ENCODE measurements at regions not wholly inside any gene's neighbourhood (a gene's known extent, or its start where the extent isn't known, plus 50 kb on each side); places are given as distances from the start of the nearest gene placed in this dataset.

GRCh38 chr2:145033438-145033837, 513.5 kb upstream of the ZEB2 start:
- no peak for DNase-seq

- no peak for DNase-seq
Measured at GRCh38 chr2:145032791-145033190, 512.9 kb upstream of the ZEB2 start.

- no peak for DNase-seq
Measured at GRCh38 chr2:145029873-145030272, 510.0 kb upstream of the ZEB2 start.

GRCh38 chr2:145029081-145029480, 509.2 kb upstream of the ZEB2 start:
- DNase-seq = no peak

DNA sequence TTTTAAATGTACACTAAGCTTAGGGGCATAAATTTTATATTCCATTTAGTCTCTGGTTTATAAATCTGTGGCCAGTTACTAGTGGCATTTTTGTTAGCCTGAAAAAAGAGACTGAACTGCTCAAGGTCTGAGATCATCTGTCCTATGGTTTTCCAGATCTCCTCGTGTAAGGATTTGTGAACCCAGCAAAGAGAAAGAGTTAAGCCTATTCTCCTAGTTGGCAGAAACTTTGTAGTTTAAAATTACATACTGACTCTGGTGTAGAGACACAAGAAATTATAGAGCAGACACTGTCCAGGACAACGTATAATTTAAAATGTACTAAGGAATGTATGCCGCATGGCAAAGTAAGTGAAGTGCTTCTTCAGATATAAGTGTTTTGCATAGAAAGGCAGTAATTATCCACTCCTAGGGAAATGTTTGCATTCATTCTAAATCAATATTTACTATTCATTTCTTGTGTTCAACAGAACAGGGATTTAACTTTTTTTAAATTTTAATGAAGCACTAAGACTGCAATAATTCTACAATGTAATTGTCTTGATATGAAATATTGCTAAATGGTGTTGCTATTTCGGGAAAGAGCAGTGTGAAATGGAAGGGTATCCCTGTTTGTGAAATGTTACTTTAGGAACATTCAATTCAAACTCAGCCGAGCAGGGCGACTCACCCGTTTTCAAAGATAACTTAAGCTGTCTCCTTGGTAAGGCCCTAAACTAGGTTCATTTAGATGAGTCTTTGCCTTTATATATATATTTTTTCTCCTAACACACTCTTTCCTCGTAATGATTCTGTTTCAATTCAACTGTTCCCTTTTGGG, 508.4 kb upstream of the ZEB2 start:
- no peak for DNase-seq

GRCh38 chr2:145026456-145027455, 506.8 kb upstream of the ZEB2 start:
- DNase-seq = no peak

DNA sequence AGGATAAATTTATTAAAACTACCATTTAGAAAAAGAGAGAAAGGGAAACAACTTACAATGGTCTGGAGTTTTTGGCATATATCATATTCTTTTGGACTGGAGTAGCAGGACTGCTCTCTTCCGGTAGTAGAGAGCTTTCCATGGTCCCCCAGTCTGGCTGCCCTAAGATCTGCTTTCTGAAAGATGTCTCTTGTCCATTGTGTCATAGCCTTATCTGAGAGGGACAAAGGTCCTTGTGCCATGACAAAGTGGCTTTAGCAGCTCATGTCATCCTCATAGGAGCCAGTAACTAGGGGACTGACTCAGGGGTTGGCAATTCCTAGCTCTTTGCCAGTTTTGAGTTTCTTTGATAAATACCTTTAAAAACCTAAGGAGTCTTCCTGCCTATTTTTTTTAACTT, 505.5 kb upstream of the ZEB2 start:
- DNase-seq = no peak

DNA sequence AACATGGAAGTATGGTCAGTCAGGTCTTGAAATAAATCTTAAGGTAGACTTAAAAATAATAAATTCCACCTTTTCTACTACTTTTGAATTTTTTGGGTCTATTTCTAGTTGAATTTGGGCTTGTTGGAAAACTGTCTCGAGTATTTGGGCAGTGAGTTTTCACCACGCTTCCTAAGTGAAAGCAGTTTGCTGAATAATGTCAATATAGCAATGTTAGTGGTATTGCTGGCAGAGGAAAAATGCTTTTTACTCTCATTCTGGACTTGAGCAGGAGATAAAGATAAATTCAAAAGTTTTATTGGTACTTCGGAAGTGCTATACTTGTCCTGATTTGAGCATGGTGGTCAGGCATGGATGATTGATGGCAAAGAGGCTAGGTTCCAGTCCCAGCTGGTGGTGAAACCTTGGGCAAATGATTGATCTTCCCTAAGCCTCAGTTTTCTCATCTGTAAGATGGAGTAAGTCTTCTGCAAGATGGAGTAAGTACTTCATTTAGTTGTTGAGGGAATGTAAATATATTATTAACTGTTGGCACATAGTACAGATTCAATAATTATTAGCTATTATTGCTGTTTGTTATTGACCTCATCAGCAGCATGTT, 503.5 kb upstream of the ZEB2 start:
- no peak for DNase-seq

DNA sequence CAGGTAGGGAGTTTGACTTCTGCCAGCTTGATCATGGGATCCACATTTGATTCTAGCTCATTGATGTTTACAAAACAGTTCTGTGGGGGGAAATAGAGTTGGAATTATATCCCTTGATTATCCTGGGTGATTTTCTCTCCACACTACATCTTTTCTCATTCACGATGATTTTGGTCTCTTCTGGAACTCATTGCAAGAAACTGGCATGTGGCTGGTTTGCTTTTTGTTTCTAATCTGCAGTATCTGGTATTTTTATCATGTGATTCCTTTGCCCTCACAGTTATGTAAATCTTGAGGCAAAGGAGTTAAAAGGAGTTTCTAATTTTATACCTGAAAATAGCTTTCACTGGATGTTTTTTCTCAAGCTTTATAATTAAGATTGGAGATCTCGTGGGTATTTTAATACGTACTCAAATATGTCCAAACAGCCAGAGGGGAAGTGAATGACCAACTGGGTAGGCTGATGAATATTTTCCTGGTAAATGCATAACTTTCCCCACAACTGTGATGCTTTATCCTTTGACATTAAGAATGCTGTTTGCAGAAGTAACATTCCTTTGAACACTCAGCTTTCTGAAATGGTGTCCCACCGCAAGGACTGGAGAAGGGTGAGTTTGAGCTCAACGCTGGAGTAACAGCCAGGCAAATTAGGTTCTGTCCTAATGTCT, 502.9 kb upstream of the ZEB2 start:
- no peak for DNase-seq

GRCh38 chr2:145021962-145022665, 502.2 kb upstream of the ZEB2 start:
- DNase-seq = no peak

GRCh38 chr2:145020694-145021093, 500.8 kb upstream of the ZEB2 start:
- DNase-seq = no peak

DNA sequence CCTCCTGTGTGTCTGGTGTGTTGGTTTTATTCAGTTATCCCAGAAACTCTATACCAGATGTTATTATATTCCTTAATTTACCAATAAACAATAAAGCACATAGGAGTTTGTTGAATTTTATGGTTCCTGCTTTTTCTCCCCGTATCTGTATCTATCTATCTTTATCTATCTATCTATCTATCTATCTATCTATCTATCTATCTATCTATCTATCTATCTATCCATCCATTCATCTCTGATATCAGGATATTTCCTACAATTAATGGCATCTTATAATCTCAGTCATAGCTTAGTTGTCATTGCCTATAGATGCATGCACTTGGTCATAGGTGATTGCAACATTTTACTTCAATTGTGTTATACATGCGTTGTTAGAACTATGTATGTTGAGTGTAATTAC, 500.2 kb upstream of the ZEB2 start:
- no peak for DNase-seq

- no peak for DNase-seq
Measured at GRCh38 chr2:145018502-145018901, 498.6 kb upstream of the ZEB2 start.

- DNase-seq = no peak
Measured at GRCh38 chr2:145017149-145017548, 497.2 kb upstream of the ZEB2 start.

DNA sequence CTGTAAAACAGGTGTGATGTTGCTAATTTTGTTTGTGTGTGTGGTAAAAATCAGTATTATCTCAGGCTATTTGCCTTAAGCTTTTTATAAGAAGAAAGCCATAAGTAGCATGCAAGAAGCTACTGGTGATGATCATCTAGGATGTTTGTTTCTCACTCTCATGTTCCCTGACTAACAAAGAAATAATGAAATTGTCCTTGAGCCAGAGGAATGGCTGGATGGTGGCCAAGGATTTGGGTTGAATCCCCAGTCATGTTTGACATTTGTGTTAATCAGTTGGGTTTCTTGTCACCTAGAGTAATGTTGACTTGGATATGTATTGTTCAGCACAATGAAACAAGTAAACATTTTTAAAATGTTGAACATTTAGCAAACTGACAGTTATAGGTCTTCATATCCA, 496.8 kb upstream of the ZEB2 start:
- no peak for DNase-seq

- no peak for DNase-seq
Measured at GRCh38 chr2:145015561-145015960, 495.6 kb upstream of the ZEB2 start.

DNA sequence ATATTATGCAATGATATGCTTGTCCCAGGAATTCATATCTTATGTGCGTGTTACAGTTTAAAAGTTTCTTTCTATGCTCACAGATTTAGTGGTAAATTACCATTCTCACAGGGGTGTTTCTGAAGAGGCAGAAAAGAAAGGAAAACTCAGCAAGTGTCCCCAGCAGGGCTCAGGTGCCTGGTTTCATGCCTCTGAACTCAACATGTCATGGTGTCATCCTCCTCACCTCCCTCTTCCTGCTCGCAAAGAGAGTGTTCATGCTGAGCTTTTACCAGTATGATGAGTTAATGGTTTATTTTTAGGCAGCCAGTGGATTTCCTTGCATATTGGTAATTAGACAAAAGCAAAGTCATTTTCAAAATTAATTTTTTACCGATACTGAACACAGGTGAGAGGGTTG, 492.9 kb upstream of the ZEB2 start:
- DNase-seq = no peak

- DNase-seq = no peak
Measured at GRCh38 chr2:145012214-145012670, 492.3 kb upstream of the ZEB2 start.

DNA sequence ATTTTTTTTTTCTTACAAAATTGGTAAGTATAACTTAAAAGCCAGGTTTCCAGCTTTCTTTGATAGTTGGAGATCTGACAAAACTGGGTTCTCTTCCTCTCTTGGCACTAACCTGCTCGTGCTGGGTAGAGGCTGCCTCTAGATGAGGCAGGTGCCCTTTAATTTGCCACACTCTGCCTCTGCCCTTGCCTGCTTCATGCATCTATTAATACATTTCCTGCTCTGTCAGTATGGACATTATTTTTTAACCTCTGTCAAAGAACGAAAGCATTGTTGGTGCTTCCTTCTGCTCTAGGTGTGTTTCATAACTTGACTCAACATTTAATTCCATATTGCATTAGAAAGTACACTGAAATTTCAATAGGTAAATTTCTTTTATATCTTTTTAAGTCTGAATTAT, 490.7 kb upstream of the ZEB2 start:
- no peak for DNase-seq

- no peak for DNase-seq
Measured at GRCh38 chr2:145007960-145008263, 488.0 kb upstream of the ZEB2 start.

DNA sequence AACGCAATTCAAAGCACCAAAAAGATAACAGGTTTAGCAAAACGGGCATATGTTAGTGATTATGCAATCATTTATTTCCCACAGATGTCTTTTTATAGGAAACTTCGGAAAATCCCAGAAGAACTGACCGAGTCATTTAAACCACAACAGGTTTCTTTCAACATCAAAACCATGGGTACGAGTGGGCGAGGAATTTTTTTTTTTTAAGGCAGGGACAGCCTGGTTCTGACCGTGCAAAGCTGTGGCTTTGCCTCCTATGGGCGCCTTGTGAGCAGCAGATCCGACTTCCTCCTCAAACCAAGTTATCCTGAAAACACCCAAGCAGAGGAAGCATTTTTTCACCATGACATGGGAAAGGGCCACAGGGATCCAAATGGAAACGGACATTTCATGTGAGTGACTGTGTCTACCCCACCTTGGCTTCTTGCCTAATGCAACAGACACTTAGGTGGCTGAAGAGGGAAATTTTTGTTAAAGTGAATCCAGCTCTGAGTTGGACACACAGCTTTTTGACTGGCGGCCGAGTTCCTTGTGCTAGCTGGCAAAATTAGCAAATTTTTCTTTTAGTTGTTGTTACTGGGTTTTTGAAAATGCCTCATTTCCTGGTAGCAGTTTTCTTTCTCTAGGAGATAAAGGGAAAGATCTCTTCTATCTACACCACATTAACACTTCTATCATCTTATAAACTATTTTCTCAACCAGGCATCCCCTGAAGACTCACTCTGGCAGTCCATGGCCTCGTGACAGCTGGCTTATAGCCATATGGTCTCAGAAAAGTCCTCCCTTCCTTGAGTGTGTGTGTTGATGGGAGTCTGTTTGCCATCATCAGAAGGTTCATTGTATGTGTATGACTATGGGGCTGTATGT, 487.4 kb upstream of the ZEB2 start:
- no peak for DNase-seq

All from activated T-cell treated with anti-CD3 and anti-CD28 coated beads, Interleukin-2, amount 50 U/mL, for 1 hour (primary cell).